Lower lobe of right lung (tissue), 2 donors: ENCODE measurements at regions not wholly inside any gene's neighbourhood (a gene's known extent, or its start where the extent isn't known, plus 50 kb on each side); places are given as distances from the start of the nearest gene placed in this dataset.

ENCODE experiments used
- ATAC-seq, 2 donors: fragments of 200-7000 bp; cut with Tn5 transposase; one replicate each; pipeline ENCODE4 v1.9.1; 2020 to 2022; ENCODE audit warnings: mild to moderate bottlenecking in 2 of 2, moderate library complexity in 2 of 2
- DNase-seq: peaks from one replicate; pipeline ENCODE4 v3.0.0-alpha.2; 2020
- H3K27ac ChIP-seq: fragments of 200-600 bp; one replicate; pipeline ENCODE4 v1.8.0; 2022
- H3K27me3 ChIP-seq: fragments of 200-600 bp; one replicate; pipeline ENCODE4 v1.8.0; 2022; ENCODE audit warnings: low read depth
- H3K36me3 ChIP-seq: fragments of 200-600 bp; one replicate; pipeline ENCODE4 v1.8.0; 2022; ENCODE audit warnings: mild to moderate bottlenecking
- H3K4me1 ChIP-seq: fragments of 200-600 bp; one replicate; pipeline ENCODE4 v1.8.0; 2022
- H3K4me3 ChIP-seq: fragments of 200-600 bp; one replicate; pipeline ENCODE4 v1.8.0; 2022; ENCODE audit warnings: mild to moderate bottlenecking
- H3K9me3 ChIP-seq: fragments of 200-600 bp; one replicate; pipeline ENCODE4 v1.8.0; 2022
- CTCF ChIP-seq: fragments of 200-600 bp; IDR thresholded peaks from one replicate; pipeline ENCODE4 v1.8.0; 2022; ENCODE audit warnings: antibody characterized with exemption, mild to moderate bottlenecking
- intact Hi-C: fragments of 100-400 bp; cut with DNase I; formaldehyde crosslinking; loops from one replicate; pipeline ENCODE4 v1.11.0; 2022
- donor health status: DM: no; HTN: yes; CAD: no; lungs with severe emphysema.

- Histone ChIP-seq H3K4me1 (no peaks in the 10 kb centered on the region), H3K9me3 (no peaks in the 10 kb centered on the region), H3K4me3 (no peak overlapping the region), H3K27ac (no peak overlapping the region), H3K36me3 (no peaks in the 10 kb centered on the region), H3K27me3 (no peaks in the 10 kb centered on the region)
- DNase-seq (no peak), ATAC-seq (no peak)
- TF ChIP-seq CTCF, result no peak
- intact Hi-C loops, result no loop called here
Measured at GRCh38 chr3:83882701-83883100, 1076.1 kb upstream of the CADM2 start.

- no peak overlapping the region for H3K4me3 ChIP-seq
- ATAC-seq (no peak), DNase-seq (no peak)
- H3K27ac ChIP-seq, result no peak overlapping the region
- no peaks in the 10 kb centered on the region for H3K4me1 ChIP-seq
- H3K36me3 ChIP-seq, result no peaks in the 10 kb centered on the region
- no peaks in the 10 kb centered on the region for H3K9me3 ChIP-seq
- intact Hi-C loops, result no loop called here
- H3K27me3 ChIP-seq, result no peaks in the 10 kb centered on the region
- TF ChIP-seq CTCF, result no peak
Measured at GRCh38 chr3:83890039-83890762, 1068.6 kb upstream of the CADM2 start.

GRCh38 chr3:83890763-83891135 is 1068.0 kb upstream of the CADM2 start:
- DNase-seq, result no peak
- no peaks in the 10 kb centered on the region for H3K4me1 ChIP-seq
- no peaks in the 10 kb centered on the region for H3K27me3 ChIP-seq
- no peak overlapping the region for H3K4me3 ChIP-seq
- intact Hi-C loops, result no loop called here
- no peak for ATAC-seq
- H3K27ac ChIP-seq, result no peak overlapping the region
- H3K9me3 ChIP-seq, result no peaks in the 10 kb centered on the region
- TF ChIP-seq CTCF, result no peak
- H3K36me3 ChIP-seq, result no peaks in the 10 kb centered on the region

DNA sequence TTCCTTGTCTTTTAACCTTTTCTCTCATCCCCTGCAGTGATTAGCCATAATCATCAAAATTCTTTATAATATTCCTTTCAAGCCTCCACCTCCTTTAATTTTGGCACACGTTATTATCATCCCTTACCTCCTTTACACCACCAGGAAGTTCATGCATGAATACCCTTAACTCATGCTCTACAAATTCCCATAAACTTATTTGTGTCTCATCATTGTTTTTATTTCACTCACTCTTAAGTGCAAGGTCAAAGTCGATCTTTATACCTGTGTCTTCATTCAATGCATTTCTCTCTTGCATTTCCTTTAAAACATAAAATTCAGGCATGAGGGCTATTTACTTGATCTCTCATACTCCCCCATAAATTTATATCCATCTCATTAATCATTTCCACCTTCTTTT is 1064.6 kb upstream of the CADM2 start:
- no peak overlapping the region for H3K27ac ChIP-seq
- ATAC-seq (no peak), DNase-seq (no peak)
- no peak overlapping the region for H3K4me3 ChIP-seq
- no peaks in the 10 kb centered on the region for H3K36me3 ChIP-seq
- intact Hi-C loops, result no loop called here
- no peak for TF ChIP-seq CTCF
- H3K27me3 ChIP-seq, result no peaks in the 10 kb centered on the region
- no peaks in the 10 kb centered on the region for H3K9me3 ChIP-seq
- H3K4me1 ChIP-seq, result no peaks in the 10 kb centered on the region

GRCh38 chr3:83895892-83896291 is 1062.9 kb upstream of the CADM2 start:
- no peaks in the 10 kb centered on the region for H3K4me1 ChIP-seq
- H3K27ac ChIP-seq, result no peak overlapping the region
- no peaks in the 10 kb centered on the region for H3K27me3 ChIP-seq
- DNase-seq (no peak), ATAC-seq (no peak)
- no peaks in the 10 kb centered on the region for H3K9me3 ChIP-seq
- no peak for TF ChIP-seq CTCF
- no peak overlapping the region for H3K4me3 ChIP-seq
- intact Hi-C loops, result no loop called here
- H3K36me3 ChIP-seq, result no peaks in the 10 kb centered on the region
